ENCODE measurements at regions not wholly inside any gene's neighbourhood (a gene's known extent, or its start where the extent isn't known, plus 50 kb on each side); places are given as distances from the start of the nearest gene placed in this dataset.

GRCh38 chr2:175647058-175647457, 355.0 kb downstream of the LNPK start:
- no peak for TF ChIP-seq GATA2 (IDR thresholded peaks at IDR 0.05; ENCODE audit: low read depth, low read length)
- no peak for TF ChIP-seq GATA3 (IDR thresholded peaks at IDR 0.05; ENCODE audit: low read depth, low read length)

All from SH-SY5Y (cell line).